ENCODE measurements at regions not wholly inside any gene's neighbourhood (a gene's known extent, or its start where the extent isn't known, plus 50 kb on each side); places are given as distances from the start of the nearest gene placed in this dataset.

GRCh38 chr10:92753865-92754264, 64.1 kb downstream of the HHEX start:
- Histone ChIP-seq H3K4me3 (no peak overlapping the region), H3K36me3 (no peaks in the 10 kb centered on the region), H3K9me3 (replicated peaks) (no peaks in the 10 kb centered on the region), H3K4me1 (peaks cover 33% of the 10 kb centered on the region), H3K27me3 (ENCODE audit: low read depth) (no peaks in the 10 kb centered on the region), H3K27ac (replicated peaks) (no peak overlapping the region)
- no peak for DNase-seq
- intact Hi-C loops (cut with micrococcal nuclease): no loop called here
- TF ChIP-seq, protein P1, sequence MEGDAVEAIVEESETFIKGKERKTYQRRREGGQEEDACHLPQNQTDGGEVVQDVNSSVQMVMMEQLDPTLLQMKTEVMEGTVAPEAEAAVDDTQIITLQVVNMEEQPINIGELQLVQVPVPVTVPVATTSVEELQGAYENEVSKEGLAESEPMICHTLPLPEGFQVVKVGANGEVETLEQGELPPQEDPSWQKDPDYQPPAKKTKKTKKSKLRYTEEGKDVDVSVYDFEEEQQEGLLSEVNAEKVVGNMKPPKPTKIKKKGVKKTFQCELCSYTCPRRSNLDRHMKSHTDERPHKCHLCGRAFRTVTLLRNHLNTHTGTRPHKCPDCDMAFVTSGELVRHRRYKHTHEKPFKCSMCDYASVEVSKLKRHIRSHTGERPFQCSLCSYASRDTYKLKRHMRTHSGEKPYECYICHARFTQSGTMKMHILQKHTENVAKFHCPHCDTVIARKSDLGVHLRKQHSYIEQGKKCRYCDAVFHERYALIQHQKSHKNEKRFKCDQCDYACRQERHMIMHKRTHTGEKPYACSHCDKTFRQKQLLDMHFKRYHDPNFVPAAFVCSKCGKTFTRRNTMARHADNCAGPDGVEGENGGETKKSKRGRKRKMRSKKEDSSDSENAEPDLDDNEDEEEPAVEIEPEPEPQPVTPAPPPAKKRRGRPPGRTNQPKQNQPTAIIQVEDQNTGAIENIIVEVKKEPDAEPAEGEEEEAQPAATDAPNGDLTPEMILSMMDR (IDR thresholded peaks at IDR 0.05; ENCODE audit: borderline replicate concordance): no peak

DNA sequence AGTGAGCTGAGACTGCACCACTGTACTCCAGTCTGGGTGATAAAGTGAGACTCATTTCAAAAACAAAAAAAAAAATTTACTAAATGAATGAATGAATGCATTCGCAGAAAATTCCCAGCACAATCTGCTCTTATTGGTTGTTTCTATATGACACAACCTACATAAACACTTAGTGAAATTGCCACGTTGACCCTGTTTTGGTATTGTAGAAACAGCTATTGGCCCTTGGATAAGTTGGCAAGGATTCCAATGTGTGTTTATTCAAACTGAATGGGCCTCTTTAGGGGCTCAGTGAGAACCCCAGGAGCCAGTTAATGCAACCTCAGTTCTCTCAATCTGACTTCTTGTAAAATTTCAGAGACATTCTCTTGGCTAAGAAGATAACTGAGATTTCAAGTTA, 66.0 kb downstream of the HHEX start:
- Histone ChIP-seq H3K27ac (replicated peaks) (peak overlapping the region; percentile 81), H3K4me1 (peaks cover 33% of the 10 kb centered on the region), H3K4me3 (no peak overlapping the region), H3K36me3 (no peaks in the 10 kb centered on the region), H3K9me3 (replicated peaks) (no peaks in the 10 kb centered on the region), H3K27me3 (ENCODE audit: low read depth) (no peaks in the 10 kb centered on the region)
- intact Hi-C loops (cut with micrococcal nuclease): loop anchor here (2.0 kb wide), 1 partner anchor 165 kb away; no protein-coding TSS in a partner anchor
- DNase-seq: no peak
- TF ChIP-seq, protein P1 (IDR thresholded peaks at IDR 0.05; ENCODE audit: borderline replicate concordance): no peak

- no peaks in the 10 kb centered on the region for H3K27me3 ChIP-seq (ENCODE audit: low read depth)
- no peak for DNase-seq
- peak overlapping the region; percentile 81 for H3K27ac ChIP-seq (replicated peaks)
- no peaks in the 10 kb centered on the region for H3K36me3 ChIP-seq
- peaks cover 27% of the 10 kb centered on the region for H3K4me1 ChIP-seq
- peak overlapping the region; percentile 32 for H3K4me3 ChIP-seq
- intact Hi-C loops (cut with micrococcal nuclease): loop anchor here (2.0 kb wide), 1 partner anchor 166 kb away; no protein-coding TSS in a partner anchor
- TF ChIP-seq, protein P1 (IDR thresholded peaks at IDR 0.05; ENCODE audit: borderline replicate concordance): no peak
- H3K9me3 ChIP-seq (replicated peaks): no peaks in the 10 kb centered on the region
Observed at GRCh38 chr10:92756201-92757065, 66.7 kb downstream of the HHEX start.

DNA sequence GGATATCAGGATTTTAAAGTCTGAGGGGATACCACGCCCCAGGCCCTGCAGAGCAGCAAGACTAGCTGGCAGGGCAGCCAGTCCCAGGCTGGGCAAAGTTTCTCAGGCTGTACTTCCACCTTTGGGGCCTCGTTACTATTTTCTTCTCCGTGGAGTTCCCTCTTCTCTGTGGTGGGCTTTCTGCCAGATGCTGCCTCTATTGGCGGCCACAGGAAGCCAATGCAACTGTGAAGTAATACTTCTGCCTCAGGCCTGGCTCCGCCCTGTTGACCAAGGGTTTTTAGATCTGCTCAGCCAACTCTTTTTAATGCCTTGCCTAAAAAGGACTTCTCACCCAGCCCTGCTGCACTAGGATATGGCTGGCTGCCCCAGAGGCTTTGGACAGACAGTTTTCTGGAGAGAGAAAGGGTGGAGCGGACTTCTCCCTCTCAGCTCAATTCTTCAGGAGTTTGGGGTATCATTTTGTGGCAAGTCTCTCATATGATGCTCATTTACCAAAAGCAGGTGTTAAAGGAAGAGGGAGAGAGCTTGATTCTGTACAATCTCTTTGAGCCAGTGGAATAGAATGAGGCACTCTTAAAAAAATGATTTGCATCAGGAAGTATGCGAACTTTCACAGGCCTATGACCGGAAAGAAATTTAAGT, 67.4 kb downstream of the HHEX start:
- TF ChIP-seq, protein P1 (IDR thresholded peaks at IDR 0.05; ENCODE audit: borderline replicate concordance): peak; percentile 36
- no peaks in the 10 kb centered on the region for H3K27me3 ChIP-seq (ENCODE audit: low read depth)
- DNase-seq: peak; percentile 79
- H3K4me3 ChIP-seq: peak overlapping the region; percentile 32
- no peaks in the 10 kb centered on the region for H3K36me3 ChIP-seq
- H3K4me1 ChIP-seq: peaks cover 27% of the 10 kb centered on the region
- intact Hi-C loops (cut with micrococcal nuclease): loop anchor here (2.0 kb wide), 1 partner anchor 166 kb away; no protein-coding TSS in a partner anchor
- peak overlapping the region; percentile 81 for H3K27ac ChIP-seq (replicated peaks)
- H3K9me3 ChIP-seq (replicated peaks): no peaks in the 10 kb centered on the region

DNA sequence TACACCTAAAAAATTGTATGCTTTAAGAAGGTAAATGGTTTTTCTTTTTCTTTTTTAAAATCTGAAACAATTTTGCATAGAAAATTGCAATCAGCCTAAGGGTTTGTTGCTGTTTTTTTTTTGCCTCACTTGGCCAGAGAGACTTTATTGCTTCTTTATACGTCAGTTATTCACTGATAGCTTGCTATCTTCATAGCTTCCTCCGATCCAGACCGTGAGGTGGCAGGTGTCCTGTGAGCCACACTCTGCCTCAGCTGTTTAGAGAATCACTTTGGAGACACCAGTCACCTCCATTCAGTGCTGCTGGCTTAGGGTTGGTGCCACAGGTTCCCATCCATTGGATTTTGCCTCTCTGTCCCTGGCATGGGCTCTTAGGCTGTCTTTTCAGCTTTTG, 68.0 kb downstream of the HHEX start:
- TF ChIP-seq, protein P1 (IDR thresholded peaks at IDR 0.05; ENCODE audit: borderline replicate concordance): no peak
- peaks cover 27% of the 10 kb centered on the region for H3K4me1 ChIP-seq
- intact Hi-C loops (cut with micrococcal nuclease): loop anchor here (2.0 kb wide), 1 partner anchor 167 kb away; no protein-coding TSS in a partner anchor

More for the DNA sequence above, 68.0 kb downstream of the HHEX start:
- Histone ChIP-seq H3K27ac (replicated peaks) (peak overlapping the region; percentile 81), H3K4me3 (no peak overlapping the region), H3K36me3 (no peaks in the 10 kb centered on the region), H3K27me3 (ENCODE audit: low read depth) (no peaks in the 10 kb centered on the region), H3K9me3 (replicated peaks) (no peaks in the 10 kb centered on the region)
- DNase-seq: no peak
